A673 (cell line): ENCODE measurements at regions not wholly inside any gene's neighbourhood (a gene's known extent, or its start where the extent isn't known, plus 50 kb on each side); places are given as distances from the start of the nearest gene placed in this dataset.

Source experiments
- EZH2 ChIP-seq: fragments of 200-600 bp; sonication (generic); IDR thresholded peaks from 2 replicates; pipeline ENCODE4 v1.6.1; 2017; ENCODE audit warnings: borderline replicate concordance, low read depth, mild to moderate bottlenecking, mixed read lengths, antibody characterized with exemption, low read length; ENCODE audit not compliant: poor library complexity, severe bottlenecking
- TF ChIP-seq, protein P1 (sequence below): fragments of 300-800, 200-600 bp; sonication (generic); conservative IDR thresholded peaks from 2 replicates; pipeline ENCODE4 v1.5.1; 2017; ENCODE audit warnings: low read depth, mild to moderate bottlenecking, antibody characterized with exemption, low read length, moderate library complexity, mixed read lengths

DNA sequence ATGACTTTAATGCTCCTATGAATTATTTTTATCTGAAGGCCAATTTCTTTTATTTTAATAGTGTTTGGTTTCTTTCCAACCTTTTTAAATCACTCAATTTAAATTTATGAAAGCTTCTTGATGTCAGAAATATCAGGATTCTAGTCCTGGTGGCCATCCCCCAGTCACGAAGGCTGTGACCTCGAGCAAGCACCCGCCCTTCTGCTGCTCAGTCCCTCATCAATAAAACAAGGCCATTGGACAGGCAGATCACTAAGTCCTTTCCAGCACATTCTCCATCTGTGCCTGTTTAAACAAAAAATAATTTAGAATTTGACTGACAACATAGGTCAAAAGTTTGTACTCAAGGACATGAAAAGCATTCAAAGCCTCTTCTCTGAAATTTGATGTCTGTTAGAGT, 483.6 kb upstream of the VRK2 start:
- TF ChIP-seq, protein P1, sequence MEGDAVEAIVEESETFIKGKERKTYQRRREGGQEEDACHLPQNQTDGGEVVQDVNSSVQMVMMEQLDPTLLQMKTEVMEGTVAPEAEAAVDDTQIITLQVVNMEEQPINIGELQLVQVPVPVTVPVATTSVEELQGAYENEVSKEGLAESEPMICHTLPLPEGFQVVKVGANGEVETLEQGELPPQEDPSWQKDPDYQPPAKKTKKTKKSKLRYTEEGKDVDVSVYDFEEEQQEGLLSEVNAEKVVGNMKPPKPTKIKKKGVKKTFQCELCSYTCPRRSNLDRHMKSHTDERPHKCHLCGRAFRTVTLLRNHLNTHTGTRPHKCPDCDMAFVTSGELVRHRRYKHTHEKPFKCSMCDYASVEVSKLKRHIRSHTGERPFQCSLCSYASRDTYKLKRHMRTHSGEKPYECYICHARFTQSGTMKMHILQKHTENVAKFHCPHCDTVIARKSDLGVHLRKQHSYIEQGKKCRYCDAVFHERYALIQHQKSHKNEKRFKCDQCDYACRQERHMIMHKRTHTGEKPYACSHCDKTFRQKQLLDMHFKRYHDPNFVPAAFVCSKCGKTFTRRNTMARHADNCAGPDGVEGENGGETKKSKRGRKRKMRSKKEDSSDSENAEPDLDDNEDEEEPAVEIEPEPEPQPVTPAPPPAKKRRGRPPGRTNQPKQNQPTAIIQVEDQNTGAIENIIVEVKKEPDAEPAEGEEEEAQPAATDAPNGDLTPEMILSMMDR = no peak
- TF ChIP-seq EZH2 = no peak
